ENCODE measurements at regions not wholly inside any gene's neighbourhood (a gene's known extent, or its start where the extent isn't known, plus 50 kb on each side); places are given as distances from the start of the nearest gene placed in this dataset.

GRCh38 chr5:152505442-152506042 is 100.5 kb upstream of the NMUR2 start:
- intact Hi-C loops (cut with micrococcal nuclease): no loop called here
- CTCF ChIA-PET: interaction anchor here (1.1 to 1.2 kb wide), 2 partner anchors 11 to 681 kb away, joined by 3 to 4 read pairs; no protein-coding TSS in a partner anchor
- peaks cover 4% of the 10 kb centered on the region for H3K27me3 Mint-ChIP-seq
- H3K36me3 Mint-ChIP-seq (ENCODE audit: low read depth): no peaks in the 10 kb centered on the region
- H3K27ac Mint-ChIP-seq: no peak overlapping the region
- H3K4me1 Mint-ChIP-seq: peaks cover 5% of the 10 kb centered on the region
- H3K9me3 Mint-ChIP-seq: no peaks in the 10 kb centered on the region
- POLR2A ChIA-PET: no interaction called here
- no peak for DNase-seq
- TF ChIP-seq CTCF (IDR thresholded peaks at IDR 0.05): no peak
- H3K4me3 Mint-ChIP-seq: no peak overlapping the region
- peak; percentile 37 for ATAC-seq (ENCODE audit: low read depth)

- Mint-ChIP-seq H3K9me3 (no peaks in the 10 kb centered on the region), H3K27ac (no peak overlapping the region), H3K36me3 (ENCODE audit: low read depth) (no peaks in the 10 kb centered on the region), H3K4me1 (no peaks in the 10 kb centered on the region), H3K27me3 (peaks cover 1% of the 10 kb centered on the region), H3K4me3 (no peak overlapping the region)
- no peak for TF ChIP-seq CTCF (IDR thresholded peaks at IDR 0.05)
- intact Hi-C loops (cut with micrococcal nuclease): no loop called here
- ATAC-seq (ENCODE audit: low read depth) (no peak), DNase-seq (no peak)
- POLR2A ChIA-PET: no interaction called here
- CTCF ChIA-PET: no interaction called here
Measured at GRCh38 chr5:152511120-152511519, 106.0 kb upstream of the NMUR2 start.

GRCh38 chr5:152511531-152512132 is 106.6 kb upstream of the NMUR2 start:
- Mint-ChIP-seq H3K4me3 (no peak overlapping the region), H3K4me1 (no peaks in the 10 kb centered on the region), H3K27me3 (peaks cover 1% of the 10 kb centered on the region), H3K27ac (no peak overlapping the region), H3K9me3 (no peaks in the 10 kb centered on the region), H3K36me3 (ENCODE audit: low read depth) (no peaks in the 10 kb centered on the region)
- POLR2A ChIA-PET: no interaction called here
- no peak for ATAC-seq (ENCODE audit: low read depth)
- intact Hi-C loops (cut with micrococcal nuclease): no loop called here
- no peak for TF ChIP-seq CTCF (IDR thresholded peaks at IDR 0.05)
- CTCF ChIA-PET: no interaction called here
- DNase-seq: no peak

- H3K27me3 Mint-ChIP-seq: peaks cover 5% of the 10 kb centered on the region
- no peaks in the 10 kb centered on the region for H3K36me3 Mint-ChIP-seq (ENCODE audit: low read depth)
- ATAC-seq (ENCODE audit: low read depth) (no peak), DNase-seq (no peak)
- ChIA-PET POLR2A (no interaction called here), CTCF (interaction anchor here (1.4 to 2.1 kb wide), 2 partner anchors 12 to 689 kb away, joined by 4 to 7 read pairs; no protein-coding TSS in a partner anchor)
- H3K4me3 Mint-ChIP-seq: no peak overlapping the region
- H3K9me3 Mint-ChIP-seq: no peaks in the 10 kb centered on the region
- no peak for TF ChIP-seq CTCF (IDR thresholded peaks at IDR 0.05)
- H3K4me1 Mint-ChIP-seq: no peaks in the 10 kb centered on the region
- intact Hi-C loops (cut with micrococcal nuclease): no loop called here
- no peak overlapping the region for H3K27ac Mint-ChIP-seq
Measured at GRCh38 chr5:152514827-152515397, 109.8 kb upstream of the NMUR2 start.

GRCh38 chr5:152523964-152524363 is 118.9 kb upstream of the NMUR2 start:
- Mint-ChIP-seq H3K36me3 (ENCODE audit: low read depth) (no peaks in the 10 kb centered on the region), H3K27me3 (peaks cover 8% of the 10 kb centered on the region), H3K27ac (no peak overlapping the region), H3K9me3 (no peaks in the 10 kb centered on the region), H3K4me3 (no peak overlapping the region), H3K4me1 (peaks cover 9% of the 10 kb centered on the region)
- TF ChIP-seq CTCF (IDR thresholded peaks at IDR 0.05): no peak
- DNase-seq (no peak), ATAC-seq (ENCODE audit: low read depth) (no peak)
- intact Hi-C loops (cut with micrococcal nuclease): no loop called here
- ChIA-PET POLR2A (no interaction called here), CTCF (no interaction called here)

All from activated B cell treated with CpG ODN at 0.5 μM for 24 hours (primary cell).